ENCODE measurements at regions not wholly inside any gene's neighbourhood (a gene's known extent, or its start where the extent isn't known, plus 50 kb on each side); places are given as distances from the start of the nearest gene placed in this dataset.

DNA sequence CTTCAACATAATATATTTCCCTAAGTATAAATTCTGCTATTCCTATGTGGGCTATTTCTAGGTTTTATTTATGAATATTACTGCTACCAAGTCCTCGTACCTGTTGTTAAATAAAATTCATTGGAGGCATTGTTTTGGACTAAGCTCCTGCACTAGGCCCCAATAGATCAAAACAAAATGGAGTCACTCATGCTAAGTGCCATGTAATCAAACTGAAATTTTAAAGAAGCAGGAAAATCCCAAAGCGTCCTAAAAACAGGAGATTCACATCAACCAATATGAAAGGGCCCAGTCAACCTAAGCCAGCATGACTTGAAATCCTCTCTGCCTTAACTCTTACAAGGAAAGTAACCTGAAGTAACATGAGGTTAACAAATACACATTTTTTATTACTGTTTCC lies 743.2 kb downstream of the TRAM1L1 start:
- TF ChIP-seq, protein P1, sequence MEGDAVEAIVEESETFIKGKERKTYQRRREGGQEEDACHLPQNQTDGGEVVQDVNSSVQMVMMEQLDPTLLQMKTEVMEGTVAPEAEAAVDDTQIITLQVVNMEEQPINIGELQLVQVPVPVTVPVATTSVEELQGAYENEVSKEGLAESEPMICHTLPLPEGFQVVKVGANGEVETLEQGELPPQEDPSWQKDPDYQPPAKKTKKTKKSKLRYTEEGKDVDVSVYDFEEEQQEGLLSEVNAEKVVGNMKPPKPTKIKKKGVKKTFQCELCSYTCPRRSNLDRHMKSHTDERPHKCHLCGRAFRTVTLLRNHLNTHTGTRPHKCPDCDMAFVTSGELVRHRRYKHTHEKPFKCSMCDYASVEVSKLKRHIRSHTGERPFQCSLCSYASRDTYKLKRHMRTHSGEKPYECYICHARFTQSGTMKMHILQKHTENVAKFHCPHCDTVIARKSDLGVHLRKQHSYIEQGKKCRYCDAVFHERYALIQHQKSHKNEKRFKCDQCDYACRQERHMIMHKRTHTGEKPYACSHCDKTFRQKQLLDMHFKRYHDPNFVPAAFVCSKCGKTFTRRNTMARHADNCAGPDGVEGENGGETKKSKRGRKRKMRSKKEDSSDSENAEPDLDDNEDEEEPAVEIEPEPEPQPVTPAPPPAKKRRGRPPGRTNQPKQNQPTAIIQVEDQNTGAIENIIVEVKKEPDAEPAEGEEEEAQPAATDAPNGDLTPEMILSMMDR (IDR thresholded peaks at IDR 0.05 in 8 of 11, conservative IDR thresholded peaks at IDR 0.05 in 3 of 11) = no peak
- no peak for TF ChIP-seq POLR2AphosphoS5 (IDR thresholded peaks at IDR 0.05)
